ENCODE measurements at regions not wholly inside any gene's neighbourhood (a gene's known extent, or its start where the extent isn't known, plus 50 kb on each side); places are given as distances from the start of the nearest gene placed in this dataset.

GRCh38 chr1:230500063-230500462, 73.9 kb upstream of the PGBD5 start:
- H3K36me3 ChIP-seq (ENCODE audit: low read depth, low read length): no peaks in the 10 kb centered on the region
- intact Hi-C loops (cut with micrococcal nuclease): no loop called here
- H3K27me3 ChIP-seq (ENCODE audit: low read length): peaks cover 98% of the 10 kb centered on the region
- no peaks in the 10 kb centered on the region for H3F3A ChIP-seq (ENCODE audit: low read length, unreplicated experiment)
- no peak overlapping the region for H2AFZ ChIP-seq (ENCODE audit: low read length)
- BruUV-seq (replicated peaks): no TSS peak
- no peaks in the 10 kb centered on the region for H3K4me1 ChIP-seq (ENCODE audit: insufficient read depth, low read length)
- H3K4me3 ChIP-seq (ENCODE audit: low read length): no peak overlapping the region
- H3K27ac ChIP-seq (ENCODE audit: low read length): no peak overlapping the region
- CTCF ChIA-PET: no interaction called here
- H3K79me2 ChIP-seq (ENCODE audit: low read length): no peaks in the 10 kb centered on the region
- no peaks in the 10 kb centered on the region for H3K9me2 ChIP-seq (replicated peaks; ENCODE audit: low read length)
- no peak for ATAC-seq
- H3K4me2 ChIP-seq (ENCODE audit: low read length): no peak overlapping the region
- TF ChIP-seq EZH2 (IDR thresholded peaks at IDR 0.05; ENCODE audit: low read length, unreplicated experiment): no peak
- no peak for TF ChIP-seq EZH2phosphoT487 (IDR thresholded peaks at IDR 0.05; ENCODE audit: borderline replicate concordance, low read length)
- TF ChIP-seq CTCF (conservative IDR thresholded peaks at IDR 0.05; ENCODE audit: low read depth, low read length): no peak
- no peak for DNase-seq
- no peaks in the 10 kb centered on the region for H3K9me3 ChIP-seq (ENCODE audit: low read length)
- POLR2A ChIA-PET (ENCODE audit: unreplicated experiment): interaction anchor here (0.6 kb wide), 1 partner anchor 39 kb away, joined by 3 read pairs; no protein-coding TSS in a partner anchor
- no peaks in the 10 kb centered on the region for H4K20me1 ChIP-seq (ENCODE audit: low read length)
- H3K9ac ChIP-seq (ENCODE audit: low read length): no peak overlapping the region

GRCh38 chr1:230499496-230499895, 73.4 kb upstream of the PGBD5 start:
- ATAC-seq: no peak

More at GRCh38 chr1:230499496-230499895, 73.4 kb upstream of the PGBD5 start:
- H3K4me1 ChIP-seq (ENCODE audit: insufficient read depth, low read length): no peaks in the 10 kb centered on the region
- ChIA-PET POLR2A (ENCODE audit: unreplicated experiment) (no interaction called here), CTCF (no interaction called here)
- no TSS peak for BruUV-seq (replicated peaks)
- H2AFZ ChIP-seq (ENCODE audit: low read length): no peak overlapping the region
- no peaks in the 10 kb centered on the region for H3K79me2 ChIP-seq (ENCODE audit: low read length)
- no peak for TF ChIP-seq CTCF (conservative IDR thresholded peaks at IDR 0.05; ENCODE audit: low read depth, low read length)
- TF ChIP-seq EZH2 (IDR thresholded peaks at IDR 0.05; ENCODE audit: low read length, unreplicated experiment): no peak
- TF ChIP-seq EZH2phosphoT487 (IDR thresholded peaks at IDR 0.05; ENCODE audit: borderline replicate concordance, low read length): no peak
- no peaks in the 10 kb centered on the region for H3F3A ChIP-seq (ENCODE audit: low read length, unreplicated experiment)
- peaks cover 98% of the 10 kb centered on the region for H3K27me3 ChIP-seq (ENCODE audit: low read length)
- no peaks in the 10 kb centered on the region for H3K9me2 ChIP-seq (replicated peaks; ENCODE audit: low read length)
- no peak overlapping the region for H3K4me2 ChIP-seq (ENCODE audit: low read length)
- H3K36me3 ChIP-seq (ENCODE audit: low read depth, low read length): no peaks in the 10 kb centered on the region
- H3K9ac ChIP-seq (ENCODE audit: low read length): no peak overlapping the region
- no peaks in the 10 kb centered on the region for H3K9me3 ChIP-seq (ENCODE audit: low read length)
- intact Hi-C loops (cut with micrococcal nuclease): no loop called here
- no peaks in the 10 kb centered on the region for H4K20me1 ChIP-seq (ENCODE audit: low read length)
- H3K27ac ChIP-seq (ENCODE audit: low read length): no peak overlapping the region
- no peak for DNase-seq
- H3K4me3 ChIP-seq (ENCODE audit: low read length): no peak overlapping the region

All from PC-3 (cell line).